ACHN (cell line): ENCODE measurements at regions not wholly inside any gene's neighbourhood (a gene's known extent, or its start where the extent isn't known, plus 50 kb on each side); places are given as distances from the start of the nearest gene placed in this dataset.

Experiments used
- DNase-seq: peaks from one replicate; pipeline ENCODE4 v3.0.0-alpha.2; 2015
- in situ Hi-C: cut with HindIII; loops from 2 replicates; pipeline ENCODE4 v1.10.0; 2017; ENCODE audit warnings: low sequenced_read_pairs, low pct_ligation_motif_present, low pct_unique_long_range_greater_than_20kb

- in situ Hi-C loops, result no loop called here
- DNase-seq, result peak; percentile 25
Observed at GRCh38 chr18:46260016-46260878, 156.1 kb downstream of the HAUS1 start.

DNA sequence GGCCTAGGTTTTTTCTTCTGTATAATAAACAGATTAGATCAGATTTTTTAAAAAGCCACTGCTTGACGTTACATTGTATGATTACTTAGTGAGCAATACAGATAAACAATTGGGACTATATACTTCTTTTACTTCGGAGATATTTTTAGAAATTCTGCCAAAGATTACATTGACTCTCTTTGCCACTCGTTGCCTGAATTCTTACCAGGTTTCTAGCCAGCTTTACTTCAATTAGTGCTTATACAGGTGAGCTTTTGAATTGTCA lies 156.6 kb downstream of the HAUS1 start:
- DNase-seq, result no peak
- in situ Hi-C loops, result no loop called here

GRCh38 chr18:46261799-46262198 lies 157.6 kb downstream of the HAUS1 start:
- in situ Hi-C loops, result no loop called here
- no peak for DNase-seq

- DNase-seq, result no peak
- in situ Hi-C loops, result no loop called here
Observed at GRCh38 chr18:46262856-46263255, 158.7 kb downstream of the HAUS1 start.

- no peak for DNase-seq
- in situ Hi-C loops, result no loop called here
Observed at GRCh38 chr18:46264255-46264654, 160.1 kb downstream of the HAUS1 start.

- in situ Hi-C loops, result no loop called here
Observed at GRCh38 chr18:46265196-46266156, 161.3 kb downstream of the HAUS1 start.

GRCh38 chr18:46266473-46266872 lies 162.3 kb downstream of the HAUS1 start:
- in situ Hi-C loops, result no loop called here
- DNase-seq, result no peak

More at GRCh38 chr18:46265196-46266156, 161.3 kb downstream of the HAUS1 start:
- DNase-seq, result no peak

DNA sequence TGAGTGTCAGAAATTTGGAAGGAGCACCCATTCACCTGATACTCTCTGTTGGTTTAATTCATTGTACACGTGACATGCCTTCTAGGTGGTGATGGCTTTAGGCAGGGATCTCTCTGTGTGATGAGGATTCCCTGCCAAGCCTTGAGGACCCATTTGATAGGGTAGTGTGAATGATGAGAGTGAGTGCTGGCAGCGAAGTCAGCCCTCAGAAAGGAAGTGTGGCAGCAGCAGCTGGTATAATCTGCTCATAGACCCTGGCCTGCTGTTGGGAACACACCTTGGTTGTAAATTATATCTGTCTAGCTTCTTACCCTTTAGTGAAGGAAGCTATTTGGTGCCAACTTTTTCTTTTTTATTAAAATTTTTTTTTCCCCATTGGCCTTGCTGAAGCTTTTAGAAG lies 164.5 kb downstream of the HAUS1 start:
- no peak for DNase-seq

GRCh38 chr18:46269275-46269674 lies 165.1 kb downstream of the HAUS1 start:
- DNase-seq, result no peak
- in situ Hi-C loops, result no loop called here

More for the DNA sequence above, 164.5 kb downstream of the HAUS1 start:
- in situ Hi-C loops, result no loop called here

- in situ Hi-C loops, result no loop called here
Observed at GRCh38 chr18:46271488-46271887, 167.3 kb downstream of the HAUS1 start.

DNA sequence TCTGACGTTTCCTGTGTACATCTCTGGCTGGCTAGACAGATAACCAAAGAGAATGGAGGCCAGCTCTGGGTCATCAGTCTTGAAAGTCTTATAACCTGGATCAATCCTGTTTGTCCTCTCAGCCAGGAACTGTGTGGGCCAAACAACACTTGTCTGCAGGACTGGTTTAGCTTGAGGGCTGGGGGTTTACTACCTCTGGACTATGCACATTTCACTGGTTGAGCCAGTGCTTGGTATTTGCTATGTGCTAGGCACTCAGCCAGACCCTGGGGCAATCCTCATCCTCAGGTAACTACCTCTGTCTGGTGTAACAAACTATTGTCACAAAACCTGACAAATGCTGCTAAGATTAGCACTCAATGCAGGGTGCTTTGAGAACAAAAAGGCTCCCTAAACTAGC lies 169.7 kb downstream of the HAUS1 start:
- in situ Hi-C loops, result no loop called here
- no peak for DNase-seq

More at GRCh38 chr18:46271488-46271887, 167.3 kb downstream of the HAUS1 start:
- DNase-seq, result no peak

- in situ Hi-C loops, result no loop called here
- DNase-seq, result no peak
Observed at GRCh38 chr18:46274266-46274665, 170.1 kb downstream of the HAUS1 start.

GRCh38 chr18:46275370-46275769 lies 171.2 kb downstream of the HAUS1 start:
- in situ Hi-C loops, result no loop called here
- no peak for DNase-seq

GRCh38 chr18:46276748-46277147 lies 172.6 kb downstream of the HAUS1 start:
- in situ Hi-C loops, result no loop called here
- DNase-seq, result no peak

DNA sequence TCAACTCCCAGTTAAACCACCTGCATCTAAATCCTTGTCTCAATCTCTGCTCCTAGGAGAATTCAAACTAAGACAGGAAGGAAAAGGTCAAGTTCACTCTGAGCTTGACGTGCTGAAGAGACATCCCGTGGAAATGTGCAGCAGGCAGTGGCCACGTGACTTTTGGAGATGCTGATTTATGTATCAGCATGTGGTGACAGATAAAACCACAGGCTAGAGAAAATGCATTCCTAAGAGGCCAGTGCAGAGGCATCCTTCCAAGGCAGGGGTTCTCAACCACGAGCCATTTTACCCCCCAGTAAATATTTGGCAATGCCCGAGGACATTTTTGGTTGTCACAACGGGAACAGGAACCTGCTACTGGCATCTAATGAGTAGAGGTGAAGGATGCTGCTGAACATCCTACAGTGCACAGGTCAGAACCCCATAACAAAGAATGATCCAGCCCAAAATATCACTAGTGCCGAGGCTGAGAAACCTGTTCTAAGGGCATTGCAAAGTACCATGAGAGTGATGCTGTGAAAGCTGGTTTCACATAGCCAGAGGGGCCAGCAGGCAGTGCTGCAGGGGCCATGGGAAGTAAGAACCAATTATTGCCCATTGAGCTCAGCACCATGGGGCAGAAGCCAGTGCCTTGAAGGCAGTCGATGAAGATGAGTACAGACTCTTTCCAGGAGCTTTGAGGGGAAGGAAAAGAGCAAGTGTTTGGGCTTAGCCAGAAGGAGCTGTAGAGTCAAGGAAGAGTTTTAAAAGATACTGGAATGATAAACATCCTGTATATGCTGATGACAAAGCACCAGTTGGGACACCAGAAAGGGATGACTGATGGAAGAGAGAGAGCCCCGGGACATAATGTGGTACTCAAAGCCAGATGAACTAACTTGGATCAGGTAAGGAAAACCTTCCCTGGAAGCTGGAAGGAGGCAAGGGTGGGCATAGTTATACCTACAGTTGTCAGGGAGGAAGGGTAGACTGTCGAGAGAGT lies 174.6 kb downstream of the HAUS1 start:
- DNase-seq, result peak; percentile 59
- in situ Hi-C loops, result no loop called here

- no peak for DNase-seq
- in situ Hi-C loops, result no loop called here
Observed at GRCh38 chr18:46279673-46280072, 175.5 kb downstream of the HAUS1 start.

GRCh38 chr18:46281185-46282176 lies 177.3 kb downstream of the HAUS1 start:
- peak; percentile 73 for DNase-seq
- in situ Hi-C loops, result no loop called here
